ENCODE measurements at regions not wholly inside any gene's neighbourhood (a gene's known extent, or its start where the extent isn't known, plus 50 kb on each side); places are given as distances from the start of the nearest gene placed in this dataset.

DNA sequence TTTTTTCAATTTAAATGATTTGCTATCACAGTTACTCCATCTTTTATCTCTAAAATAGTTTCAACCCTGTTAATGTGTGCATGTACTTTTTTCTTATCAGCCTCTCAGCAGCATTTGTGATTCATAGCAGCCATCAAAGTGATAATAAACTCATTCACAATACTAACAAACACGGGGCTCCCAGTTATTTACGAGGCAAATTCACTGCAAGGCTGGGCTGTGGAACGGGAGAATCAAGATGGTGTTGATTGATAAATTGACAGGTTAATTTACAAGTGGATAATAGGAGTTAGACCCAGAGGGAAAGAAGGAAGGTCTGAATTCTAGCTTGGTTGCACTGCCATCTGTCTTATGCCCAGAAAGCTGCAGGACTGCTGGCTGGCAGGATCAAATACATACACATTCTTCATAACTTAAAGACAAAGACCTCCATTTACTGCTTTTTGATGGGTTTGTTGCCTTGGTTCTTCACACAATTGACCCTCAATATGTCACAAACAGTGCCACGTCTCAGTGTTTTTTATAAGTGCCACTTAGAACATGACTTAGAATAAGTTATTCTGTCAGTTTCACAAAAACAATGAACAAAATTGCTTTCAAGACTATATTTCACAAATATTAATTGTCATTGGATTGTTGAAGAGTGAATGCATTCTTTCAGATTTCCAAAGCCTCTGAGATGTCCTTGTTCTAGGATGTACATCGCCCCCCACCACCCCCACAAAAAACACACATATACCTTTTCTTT lies 562.8 kb downstream of the NR2F2 start:
- TF ChIP-seq, protein P1, sequence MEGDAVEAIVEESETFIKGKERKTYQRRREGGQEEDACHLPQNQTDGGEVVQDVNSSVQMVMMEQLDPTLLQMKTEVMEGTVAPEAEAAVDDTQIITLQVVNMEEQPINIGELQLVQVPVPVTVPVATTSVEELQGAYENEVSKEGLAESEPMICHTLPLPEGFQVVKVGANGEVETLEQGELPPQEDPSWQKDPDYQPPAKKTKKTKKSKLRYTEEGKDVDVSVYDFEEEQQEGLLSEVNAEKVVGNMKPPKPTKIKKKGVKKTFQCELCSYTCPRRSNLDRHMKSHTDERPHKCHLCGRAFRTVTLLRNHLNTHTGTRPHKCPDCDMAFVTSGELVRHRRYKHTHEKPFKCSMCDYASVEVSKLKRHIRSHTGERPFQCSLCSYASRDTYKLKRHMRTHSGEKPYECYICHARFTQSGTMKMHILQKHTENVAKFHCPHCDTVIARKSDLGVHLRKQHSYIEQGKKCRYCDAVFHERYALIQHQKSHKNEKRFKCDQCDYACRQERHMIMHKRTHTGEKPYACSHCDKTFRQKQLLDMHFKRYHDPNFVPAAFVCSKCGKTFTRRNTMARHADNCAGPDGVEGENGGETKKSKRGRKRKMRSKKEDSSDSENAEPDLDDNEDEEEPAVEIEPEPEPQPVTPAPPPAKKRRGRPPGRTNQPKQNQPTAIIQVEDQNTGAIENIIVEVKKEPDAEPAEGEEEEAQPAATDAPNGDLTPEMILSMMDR (tag by site-specific recombination; IDR thresholded peaks at IDR 0.05) = peak; percentile 42
- TF ChIP-seq SCRT2 (tag by site-specific recombination; IDR thresholded peaks at IDR 0.05) = no peak
- TF ChIP-seq ZNF423 (tag by site-specific recombination; IDR thresholded peaks at IDR 0.05) = no peak
- no peak for TF ChIP-seq KLF10 (tag by site-specific recombination; IDR thresholded peaks at IDR 0.05)
- no peak for TF ChIP-seq ZNF707 (tag by site-specific recombination; IDR thresholded peaks at IDR 0.05)

Measured in HEK293 (cell line).